Right atrium auricular region (tissue), 2 donors: ENCODE measurements at regions not wholly inside any gene's neighbourhood (a gene's known extent, or its start where the extent isn't known, plus 50 kb on each side); places are given as distances from the start of the nearest gene placed in this dataset.

ENCODE experiments used
- DNase-seq: peaks from one replicate; pipeline ENCODE4 v3.0.0-alpha.2; 2019; ENCODE audit warnings: low spot score
- H3K27ac ChIP-seq, 2 donors: fragments of 200-600 bp; sonication (generic); 1 replicate in 1 of 2; 2 replicates in 1 of 2; pipeline ENCODE4 v1.5.1; 2016 to 2019
- H3K27me3 ChIP-seq, 2 donors: fragments of 200-600 bp; sonication (generic); one replicate each; pipeline versions ENCODE4 v1.5.1 to v1.6.0; 2017 to 2019
- H3K36me3 ChIP-seq: fragments of 200-600 bp; sonication (generic); one replicate; pipeline ENCODE4 v1.5.1; 2016
- H3K4me1 ChIP-seq, 2 donors: fragments of 200-600 bp; sonication (generic); one replicate each; pipeline versions ENCODE4 v1.5.1 to v1.6.0; 2017 to 2019
- H3K4me3 ChIP-seq, 2 donors: fragments of 200-600 bp; sonication (generic); 1 replicate in 1 of 2; 2 replicates in 1 of 2; pipeline ENCODE4 v1.5.1; 2017 to 2019; ENCODE audit warnings: mild to moderate bottlenecking in 1 of 2, moderate library complexity in 1 of 2
- H3K9me3 ChIP-seq, 2 donors: fragments of 200-600 bp; sonication (generic); one replicate each; pipeline ENCODE4 v1.5.1; 2019
- CTCF ChIP-seq, 2 donors: fragments of 200-600 bp; sonication (generic); IDR thresholded peaks; one replicate each; pipeline ENCODE4 v1.5.1; 2019; ENCODE audit warnings: antibody characterized with exemption in 2 of 2

- Histone ChIP-seq H3K36me3 (no peaks in the 10 kb centered on the region), H3K4me1 (no peaks in the 10 kb centered on the region), H3K9me3 (no peaks in the 10 kb centered on the region), H3K27ac (no peak overlapping the region), H3K4me3 (no peak overlapping the region), H3K27me3 (no peaks in the 10 kb centered on the region)
- DNase-seq, result no peak
- TF ChIP-seq CTCF (IDR thresholded peaks at IDR 0.05), result no peak
Measured at GRCh38 chr2:117123362-117123761, 691.1 kb upstream of the DDX18 start.

- no peaks in the 10 kb centered on the region for H3K4me1 ChIP-seq
- no peaks in the 10 kb centered on the region for H3K36me3 ChIP-seq
- no peaks in the 10 kb centered on the region for H3K27me3 ChIP-seq
- H3K9me3 ChIP-seq, result no peaks in the 10 kb centered on the region
- no peak overlapping the region for H3K4me3 ChIP-seq
- no peak for DNase-seq
- no peak overlapping the region for H3K27ac ChIP-seq
- no peak for TF ChIP-seq CTCF (IDR thresholded peaks at IDR 0.05)
Measured at GRCh38 chr2:117126656-117127055, 687.8 kb upstream of the DDX18 start.

GRCh38 chr2:117127680-117128079 is 686.8 kb upstream of the DDX18 start:
- Histone ChIP-seq H3K27me3 (no peaks in the 10 kb centered on the region), H3K4me3 (no peak overlapping the region), H3K4me1 (no peaks in the 10 kb centered on the region), H3K36me3 (no peaks in the 10 kb centered on the region), H3K9me3 (no peaks in the 10 kb centered on the region), H3K27ac (no peak overlapping the region)
- no peak for DNase-seq
- no peak for TF ChIP-seq CTCF (IDR thresholded peaks at IDR 0.05)

GRCh38 chr2:117128461-117128860 is 686.0 kb upstream of the DDX18 start:
- Histone ChIP-seq H3K9me3 (no peaks in the 10 kb centered on the region), H3K36me3 (no peaks in the 10 kb centered on the region), H3K27ac (no peak overlapping the region), H3K4me3 (no peak overlapping the region), H3K4me1 (no peaks in the 10 kb centered on the region), H3K27me3 (no peaks in the 10 kb centered on the region)
- DNase-seq, result no peak
- TF ChIP-seq CTCF (IDR thresholded peaks at IDR 0.05), result no peak

- Histone ChIP-seq H3K27ac (no peak overlapping the region), H3K4me1 (no peaks in the 10 kb centered on the region), H3K9me3 (no peaks in the 10 kb centered on the region), H3K4me3 (no peak overlapping the region), H3K36me3 (no peaks in the 10 kb centered on the region), H3K27me3 (no peaks in the 10 kb centered on the region)
- no peak for DNase-seq
- no peak for TF ChIP-seq CTCF (IDR thresholded peaks at IDR 0.05)
Measured at GRCh38 chr2:117137371-117137770, 677.1 kb upstream of the DDX18 start.

GRCh38 chr2:117169036-117169765 is 645.3 kb upstream of the DDX18 start:
- no peak overlapping the region for H3K4me3 ChIP-seq
- no peak overlapping the region for H3K27ac ChIP-seq
- no peaks in the 10 kb centered on the region for H3K36me3 ChIP-seq
- DNase-seq, result no peak
- no peaks in the 10 kb centered on the region for H3K27me3 ChIP-seq
- no peaks in the 10 kb centered on the region for H3K4me1 ChIP-seq
- TF ChIP-seq CTCF (IDR thresholded peaks at IDR 0.05), result no peak
- no peaks in the 10 kb centered on the region for H3K9me3 ChIP-seq
